ENCODE measurements at regions not wholly inside any gene's neighbourhood (a gene's known extent, or its start where the extent isn't known, plus 50 kb on each side); places are given as distances from the start of the nearest gene placed in this dataset.

GRCh38 chr13:22232186-22232585 lies 561.3 kb downstream of the FGF9 start:
- intact Hi-C loops (cut with DNase I) = no loop called here
- 77 to 80% methylated on average over 3 of the region's 3 CpGs for WGBS, 2 donors
- DNase-seq = no peak
- Histone ChIP-seq H3K4me1 (peaks cover 0 to 5% (median 0%) of the 10 kb centered on the region in 9 donors), H3K9me3 (no peaks in the 10 kb centered on the region), H3K27me3 (no peaks in the 10 kb centered on the region), H3K36me3 (no peaks in the 10 kb centered on the region), H3K4me3 (no peak overlapping the region), H3K27ac (no peak overlapping the region)
- ATAC-seq = no peak
- no peak for TF ChIP-seq CTCF (IDR thresholded peaks at IDR 0.05)

DNA sequence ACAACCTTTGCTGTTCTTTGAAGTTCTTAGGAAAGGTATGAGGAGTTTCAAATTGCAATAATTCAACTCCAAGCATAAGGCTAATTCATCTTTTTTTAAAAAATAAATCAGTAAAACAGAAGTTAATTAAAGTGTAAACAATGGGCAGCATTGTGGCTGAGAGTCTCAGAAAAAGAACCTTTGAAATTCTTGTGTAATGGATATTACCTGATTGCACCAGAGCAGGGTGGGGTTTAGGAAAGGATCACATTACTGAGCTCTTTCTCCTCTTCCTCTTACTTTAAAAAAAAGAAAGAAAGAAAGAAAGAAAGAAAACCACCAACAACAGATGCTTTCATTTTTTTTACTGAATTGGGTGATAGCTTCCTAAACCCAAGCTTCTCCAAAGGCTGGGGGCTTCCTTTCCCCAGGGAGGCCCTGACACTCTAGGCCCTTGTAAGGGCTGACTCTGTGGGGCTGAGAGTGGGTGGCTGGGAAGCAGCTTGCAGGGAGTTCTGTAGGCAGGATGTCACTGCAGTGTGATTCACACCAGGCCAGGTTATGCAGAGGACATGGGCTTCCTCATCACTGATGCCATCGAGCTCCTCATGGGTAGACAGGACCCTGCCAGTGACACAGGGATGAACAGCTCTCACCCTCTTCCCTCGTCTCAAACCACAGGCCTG lies 564.5 kb downstream of the FGF9 start:
- Histone ChIP-seq H3K9me3 (no peaks in the 10 kb centered on the region), H3K27ac (no peak overlapping the region), H3K4me1 (no peaks in the 10 kb centered on the region), H3K27me3 (no peaks in the 10 kb centered on the region), H3K36me3 (no peaks in the 10 kb centered on the region), H3K4me3 (no peak overlapping the region)
- 41 to 49% methylated on average over 2 of the region's 2 CpGs for WGBS, 2 donors
- ATAC-seq (no peak), DNase-seq (no peak)
- TF ChIP-seq CTCF (IDR thresholded peaks at IDR 0.05) = no peak
- intact Hi-C loops (cut with DNase I) = no loop called here

- intact Hi-C loops (cut with DNase I) = no loop called here
These were observed 565.0 kb downstream of the FGF9 start for GRCh38 chr13:22235950-22236290.

DNA sequence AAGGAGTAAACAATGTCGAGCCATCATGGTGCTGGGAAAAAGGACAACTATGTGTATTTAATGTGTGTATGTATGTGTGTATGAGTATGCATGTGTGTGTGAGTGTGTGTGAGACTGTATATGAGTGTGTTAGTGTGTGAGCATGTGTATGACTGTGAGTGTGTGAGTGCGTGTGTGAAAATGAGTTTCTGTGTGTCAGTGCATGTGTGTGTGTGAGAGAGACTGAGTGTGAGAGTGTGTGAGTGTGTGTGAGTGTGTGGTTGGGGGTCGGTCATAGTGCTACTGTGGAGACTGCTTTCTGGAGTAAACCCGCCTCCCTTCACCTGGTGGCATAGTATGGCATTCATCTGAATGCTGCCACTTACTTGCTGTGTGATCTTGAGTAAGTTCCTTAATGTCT lies 567.4 kb downstream of the FGF9 start:
- no peak for DNase-seq
- no peak for ATAC-seq
- TF ChIP-seq CTCF (IDR thresholded peaks at IDR 0.05) = no peak
- intact Hi-C loops (cut with DNase I) = no loop called here
- Histone ChIP-seq H3K27me3 (no peaks in the 10 kb centered on the region), H3K36me3 (no peaks in the 10 kb centered on the region), H3K27ac (no peak overlapping the region), H3K9me3 (no peaks in the 10 kb centered on the region), H3K4me1 (no peaks in the 10 kb centered on the region), H3K4me3 (no peak overlapping the region)
- 90 to 93% methylated on average over 4 of the region's 4 CpGs for WGBS, 2 donors

More at GRCh38 chr13:22235950-22236290, 565.0 kb downstream of the FGF9 start:
- Histone ChIP-seq H3K4me1 (no peaks in the 10 kb centered on the region), H3K36me3 (no peaks in the 10 kb centered on the region), H3K27me3 (no peaks in the 10 kb centered on the region), H3K9me3 (no peaks in the 10 kb centered on the region), H3K27ac (no peak overlapping the region), H3K4me3 (no peak overlapping the region)
- WGBS, 2 donors = 66 to 74% methylated on average over 2 of the region's 2 CpGs
- ATAC-seq (no peak), DNase-seq (no peak)
- no peak for TF ChIP-seq CTCF (IDR thresholded peaks at IDR 0.05)
